ENCODE measurements at regions not wholly inside any gene's neighbourhood (a gene's known extent, or its start where the extent isn't known, plus 50 kb on each side); places are given as distances from the start of the nearest gene placed in this dataset.

GRCh38 chr10:22105270-22105669, 101.7 kb upstream of the DNAJC1 start:
- BruUV-seq (replicated peaks), result no TSS peak
- H3K36me3 ChIP-seq (ENCODE audit: control insufficient read depth, insufficient read depth, low read length), result no peaks in the 10 kb centered on the region
- no peak for TF ChIP-seq SIN3B (IDR thresholded peaks at IDR 0.05; ENCODE audit: low read depth)
- TF ChIP-seq ZNF766 (CRISPR knock-in tag; conservative IDR thresholded peaks at IDR 0.05), result peak; percentile 94
- H3K4me3 ChIP-seq, result no peak overlapping the region
- ChIA-PET POLR2A (no interaction called here), CTCF (ENCODE audit: low intra/inter-chr PET ratio) (no interaction called here)
- in situ Hi-C loops (cut with MboI), result no loop called here
- FAIRE-seq (no peak), ATAC-seq (no peak), DNase-seq (ENCODE audit: extremely low read depth in 1 of 4, low spot score in 3 of 4) (no peak)
- no peak overlapping the region for H2AFZ ChIP-seq (ENCODE audit: low read depth, low read length)
- no peaks in the 10 kb centered on the region for H3K9me1 ChIP-seq (ENCODE audit: control insufficient read depth, insufficient read depth, low read length)
- no peak overlapping the region for H3K27ac ChIP-seq (ENCODE audit: extremely low read depth, low read depth, low read length)
- 28% methylated on average over 4 of the region's 4 CpGs for WGBS (ENCODE audit: insufficient coverage, low coverage, missing lambda C conversion rate)
- no peak overlapping the region for H3K9ac ChIP-seq (ENCODE audit: insufficient read depth in 1 of 2, low read depth in 2 of 2, low read length in 2 of 2)
- intact Hi-C loops (cut with micrococcal nuclease), result loop anchor here (10.0 kb wide), 1 partner anchor 110 kb away; the partner anchor contains the start of gene EBLN1
- no peaks in the 10 kb centered on the region for H4K20me1 ChIP-seq (replicated peaks; ENCODE audit: control insufficient read depth, insufficient read depth, low read length)
- no peaks in the 10 kb centered on the region for H3K27me3 ChIP-seq (ENCODE audit: control insufficient read depth in 2 of 2, insufficient read depth in 2 of 2, low read length in 2 of 2)
- H3K4me2 ChIP-seq (ENCODE audit: insufficient read depth, low read length), result no peak overlapping the region
- H3K79me2 ChIP-seq (ENCODE audit: control insufficient read depth, insufficient read depth, low read length), result no peaks in the 10 kb centered on the region
- no peaks in the 10 kb centered on the region for H3K9me3 ChIP-seq (replicated peaks; ENCODE audit: control insufficient read depth, insufficient read depth, low read depth, low read length)
- H3K4me1 ChIP-seq (replicated peaks in 1 of 2; ENCODE audit: control insufficient read depth in 2 of 2, insufficient read depth in 2 of 2, low read length in 2 of 2), result no peaks in the 10 kb centered on the region

GRCh38 chr10:22103701-22104470, 100.4 kb upstream of the DNAJC1 start:
- no peaks in the 10 kb centered on the region for H3K9me3 ChIP-seq (replicated peaks; ENCODE audit: control insufficient read depth, insufficient read depth, low read depth, low read length)
- ATAC-seq (peak; percentile 94), FAIRE-seq (peak; percentile 87), DNase-seq (ENCODE audit: extremely low read depth in 1 of 4, low spot score in 3 of 4) (peak; percentile 26 to 47 (median 38))
- H3K27me3 ChIP-seq (ENCODE audit: control insufficient read depth in 2 of 2, insufficient read depth in 2 of 2, low read length in 2 of 2), result no peaks in the 10 kb centered on the region
- in situ Hi-C loops (cut with MboI), result no loop called here
- no peaks in the 10 kb centered on the region for H3K36me3 ChIP-seq (ENCODE audit: control insufficient read depth, insufficient read depth, low read length)
- intact Hi-C loops (cut with micrococcal nuclease), result loop anchor here (10.0 kb wide), 1 partner anchor 111 kb away; the partner anchor contains the start of gene EBLN1
- H4K20me1 ChIP-seq (replicated peaks; ENCODE audit: control insufficient read depth, insufficient read depth, low read length), result no peaks in the 10 kb centered on the region
- no peak overlapping the region for H2AFZ ChIP-seq (ENCODE audit: low read depth, low read length)
- 56% methylated on average over 4 of the region's 4 CpGs for WGBS (ENCODE audit: insufficient coverage, low coverage, missing lambda C conversion rate)
- ChIA-PET POLR2A (interaction anchor here (0.6 to 1.1 kb wide), 5 partner anchors 13 to 315 kb away, joined by 3 to 4 read pairs (median 3); no protein-coding TSS in a partner anchor), CTCF (ENCODE audit: low intra/inter-chr PET ratio) (no interaction called here)
- H3K4me3 ChIP-seq, result no peak overlapping the region
- no peaks in the 10 kb centered on the region for H3K79me2 ChIP-seq (ENCODE audit: control insufficient read depth, insufficient read depth, low read length)
- no peak overlapping the region for H3K9ac ChIP-seq (ENCODE audit: insufficient read depth in 1 of 2, low read depth in 2 of 2, low read length in 2 of 2)
- no peak overlapping the region for H3K27ac ChIP-seq (ENCODE audit: extremely low read depth, low read depth, low read length)
- H3K4me2 ChIP-seq (ENCODE audit: insufficient read depth, low read length), result no peak overlapping the region
- no peaks in the 10 kb centered on the region for H3K9me1 ChIP-seq (ENCODE audit: control insufficient read depth, insufficient read depth, low read length)
- BruUV-seq (replicated peaks), result no TSS peak
- H3K4me1 ChIP-seq (replicated peaks in 1 of 2; ENCODE audit: control insufficient read depth in 2 of 2, insufficient read depth in 2 of 2, low read length in 2 of 2), result no peaks in the 10 kb centered on the region
- TF ChIP-seq SMAD4 (CRISPR knock-in tag; conservative IDR thresholded peaks at IDR 0.05) (no peak), MEIS2 (IDR thresholded peaks at IDR 0.05; ENCODE audit: partially characterized antibody) (peak; percentile 23), MECOM (CRISPR knock-in tag; IDR thresholded peaks at IDR 0.05) (no peak), MLX (CRISPR knock-in tag; conservative IDR thresholded peaks at IDR 0.05) (no peak), DEAF1 (CRISPR knock-in tag; IDR thresholded peaks at IDR 0.05) (0 out of 2 replicates have a peak, but pooled peaks have one; percentile 14), PKNOX1 (IDR thresholded peaks at IDR 0.05) (peak; percentile 58), FOXJ2 (tag; IDR thresholded peaks at IDR 0.05) (no peak), CC2D1A (IDR thresholded peaks at IDR 0.05) (peak; percentile 64)
